ENCODE measurements at regions not wholly inside any gene's neighbourhood (a gene's known extent, or its start where the extent isn't known, plus 50 kb on each side); places are given as distances from the start of the nearest gene placed in this dataset.

- ChIA-PET CTCF (ENCODE audit: unreplicated experiment) (no interaction called here), POLR2A (no interaction called here)
- Histone ChIP-seq H2AFZ (ENCODE audit: low read length) (no peak overlapping the region), H3K4me3 (ENCODE audit: low read depth, low read length, poor library complexity, severe bottlenecking) (no peak overlapping the region), H4K20me1 (ENCODE audit: insufficient read depth, low read length) (no peaks in the 10 kb centered on the region), H3K27ac (ENCODE audit: low read depth, low read length, poor library complexity, severe bottlenecking) (no peak overlapping the region), H3K9me2 (ENCODE audit: insufficient read depth, low read length) (no peaks in the 10 kb centered on the region), H3K79me2 (ENCODE audit: insufficient read depth, low read depth, low read length) (no peaks in the 10 kb centered on the region), H3K36me3 (ENCODE audit: insufficient read depth, low read length) (no peaks in the 10 kb centered on the region), H3K4me1 (ENCODE audit: insufficient read depth, low read length, poor library complexity, severe bottlenecking) (no peaks in the 10 kb centered on the region), H3K9me3 (ENCODE audit: low read length) (no peaks in the 10 kb centered on the region), H3K4me2 (ENCODE audit: low read length) (no peak overlapping the region)
- no TSS peak for BruUV-seq (replicated peaks)
- TF ChIP-seq CTCF (conservative IDR thresholded peaks at IDR 0.05; ENCODE audit: low read length), result no peak
- no peak for TF ChIP-seq EZH2phosphoT487 (IDR thresholded peaks at IDR 0.05; ENCODE audit: borderline replicate concordance, low read depth, low read length)
- intact Hi-C loops (cut with micrococcal nuclease; ENCODE audit: unreplicated experiment), result no loop called here
- DNase-seq (ENCODE audit: low spot score), result no peak
Measured at GRCh38 chr18:40678318-40678717, 1276.7 kb upstream of the PIK3C3 start.

- no peak overlapping the region for H3K27ac ChIP-seq (ENCODE audit: low read depth, low read length, poor library complexity, severe bottlenecking)
- no peaks in the 10 kb centered on the region for H4K20me1 ChIP-seq (ENCODE audit: insufficient read depth, low read length)
- DNase-seq (ENCODE audit: low spot score), result no peak
- no peak overlapping the region for H3K4me2 ChIP-seq (ENCODE audit: low read length)
- H3K9me3 ChIP-seq (ENCODE audit: low read length), result no peaks in the 10 kb centered on the region
- H3K9me2 ChIP-seq (ENCODE audit: insufficient read depth, low read length), result no peaks in the 10 kb centered on the region
- no peaks in the 10 kb centered on the region for H3K79me2 ChIP-seq (ENCODE audit: insufficient read depth, low read depth, low read length)
- CTCF ChIA-PET (ENCODE audit: unreplicated experiment), result no interaction called here
- H3K4me1 ChIP-seq (ENCODE audit: insufficient read depth, low read length, poor library complexity, severe bottlenecking), result no peaks in the 10 kb centered on the region
- TF ChIP-seq CTCF (conservative IDR thresholded peaks at IDR 0.05; ENCODE audit: low read length) (no peak), EZH2phosphoT487 (IDR thresholded peaks at IDR 0.05; ENCODE audit: borderline replicate concordance, low read depth, low read length) (no peak)
- no peak overlapping the region for H2AFZ ChIP-seq (ENCODE audit: low read length)
- no peaks in the 10 kb centered on the region for H3K36me3 ChIP-seq (ENCODE audit: insufficient read depth, low read length)
- no TSS peak for BruUV-seq (replicated peaks)
- intact Hi-C loops (cut with micrococcal nuclease; ENCODE audit: unreplicated experiment), result no loop called here
- POLR2A ChIA-PET, result no interaction called here
- H3K4me3 ChIP-seq (ENCODE audit: low read depth, low read length, poor library complexity, severe bottlenecking), result no peak overlapping the region
Measured at GRCh38 chr18:40676668-40677067, 1278.4 kb upstream of the PIK3C3 start.

GRCh38 chr18:40673150-40673549 is 1281.9 kb upstream of the PIK3C3 start:
- TF ChIP-seq CTCF (conservative IDR thresholded peaks at IDR 0.05; ENCODE audit: low read length) (no peak), EZH2phosphoT487 (IDR thresholded peaks at IDR 0.05; ENCODE audit: borderline replicate concordance, low read depth, low read length) (no peak)
- intact Hi-C loops (cut with micrococcal nuclease; ENCODE audit: unreplicated experiment), result no loop called here
- no peak for DNase-seq (ENCODE audit: low spot score)
- H3K27ac ChIP-seq (ENCODE audit: low read depth, low read length, poor library complexity, severe bottlenecking), result no peak overlapping the region
- BruUV-seq (replicated peaks), result no TSS peak
- no peaks in the 10 kb centered on the region for H3K79me2 ChIP-seq (ENCODE audit: insufficient read depth, low read depth, low read length)
- POLR2A ChIA-PET, result no interaction called here
- H3K9me2 ChIP-seq (ENCODE audit: insufficient read depth, low read length), result no peaks in the 10 kb centered on the region
- H3K9me3 ChIP-seq (ENCODE audit: low read length), result no peaks in the 10 kb centered on the region
- no peaks in the 10 kb centered on the region for H4K20me1 ChIP-seq (ENCODE audit: insufficient read depth, low read length)
- H3K4me1 ChIP-seq (ENCODE audit: insufficient read depth, low read length, poor library complexity, severe bottlenecking), result no peaks in the 10 kb centered on the region
- no peaks in the 10 kb centered on the region for H3K36me3 ChIP-seq (ENCODE audit: insufficient read depth, low read length)
- H2AFZ ChIP-seq (ENCODE audit: low read length), result no peak overlapping the region
- H3K4me3 ChIP-seq (ENCODE audit: low read depth, low read length, poor library complexity, severe bottlenecking), result no peak overlapping the region
- H3K4me2 ChIP-seq (ENCODE audit: low read length), result no peak overlapping the region
- CTCF ChIA-PET (ENCODE audit: unreplicated experiment), result no interaction called here
